B cell (primary cell): ENCODE measurements at regions not wholly inside any gene's neighbourhood (a gene's known extent, or its start where the extent isn't known, plus 50 kb on each side); places are given as distances from the start of the nearest gene placed in this dataset.

Source experiments
- CTCF ChIP-seq: fragments of 200-600 bp; IDR thresholded peaks from one replicate; pipeline ENCODE4 v1.8.0; 2022; ENCODE audit warnings: antibody characterized with exemption, mild to moderate bottlenecking
- EZH2 ChIP-seq: IDR thresholded peaks from 2 replicates; pipeline ENCODE4 v1.6.1; 2012; ENCODE audit warnings: borderline replicate concordance, low read depth, mild to moderate bottlenecking, moderate library complexity, low read length; ENCODE audit not compliant: insufficient read depth, poor library complexity, severe bottlenecking

- no peak for TF ChIP-seq EZH2
- no peak for TF ChIP-seq CTCF
These were observed 268.6 kb upstream of the CLINT1 start for GRCh38 chr5:158127536-158127935.
